CD14-positive monocyte (primary cell): ENCODE measurements at regions not wholly inside any gene's neighbourhood (a gene's known extent, or its start where the extent isn't known, plus 50 kb on each side); places are given as distances from the start of the nearest gene placed in this dataset.

Source experiments
- DNase-seq, 3 donors: peaks; one replicate each; pipeline ENCODE4 v3.0.0-alpha.2; 2011 to 2022
- H2AFZ ChIP-seq: 2 replicates; pipeline ENCODE4 v1.6.0; 2012; ENCODE audit warnings: mild to moderate bottlenecking, low read depth, low read length, inconsistent platforms; ENCODE audit not compliant: insufficient read depth, poor library complexity, severe bottlenecking
- H3K27ac ChIP-seq, 2 donors: 1 replicate in 1 of 2; 2 replicates in 1 of 2; pipeline ENCODE4 v1.5.1; 2012 to 2013; ENCODE audit warnings: low read length in 2 of 2, control low read depth in 1 of 2, inconsistent platforms in 1 of 2, low read depth in 1 of 2, mild to moderate bottlenecking in 1 of 2
- H3K27me3 ChIP-seq, 2 donors: one replicate each; pipeline versions ENCODE4 v1.6.0 to v1.6.1; 2011 to 2013; ENCODE audit warnings: low read length in 2 of 2; ENCODE audit not compliant: control insufficient read depth in 2 of 2, insufficient read depth in 2 of 2
- H3K36me3 ChIP-seq, 2 donors: replicated peaks in 1 of 2; 1 replicate in 1 of 2; 2 replicates in 1 of 2; pipeline versions ENCODE4 v1.5.1 to v1.6.1; 2012 to 2013; ENCODE audit warnings: low read length in 2 of 2, control low read depth in 1 of 2, inconsistent platforms in 1 of 2, mild to moderate bottlenecking in 1 of 2; ENCODE audit not compliant: insufficient read depth in 2 of 2, control insufficient read depth in 1 of 2
- H3K4me1 ChIP-seq, 2 donors: 1 replicate in 1 of 2; 2 replicates in 1 of 2; pipeline versions ENCODE4 v1.5.1 to v1.6.1; 2012 to 2013; ENCODE audit warnings: low read length in 2 of 2, control low read depth in 1 of 2, inconsistent platforms in 1 of 2, mild to moderate bottlenecking in 1 of 2, moderate library complexity in 1 of 2; ENCODE audit not compliant: insufficient read depth in 2 of 2, control insufficient read depth in 1 of 2
- H3K4me2 ChIP-seq: replicated peaks from 2 replicates; pipeline ENCODE3; 2012; ENCODE audit warnings: low read length, moderate library complexity, mild to moderate bottlenecking; ENCODE audit not compliant: poor library complexity, severe bottlenecking; ENCODE audit errors: extremely low read depth
- H3K4me3 ChIP-seq, 3 experiments: fragments of 200-600 bp in 1 of 3; sonication (generic) in 1 of 3; replicated peaks in 1 of 3; 1 replicate in 2 of 3; 2 replicates in 1 of 3; pipeline ENCODE4 v1.5.1; 2011 to 2013; ENCODE audit warnings: low read length in 3 of 3, mild to moderate bottlenecking in 3 of 3, control low read depth in 2 of 3, low read depth in 2 of 3, inconsistent platforms in 1 of 3, moderate library complexity in 1 of 3
- H3K79me2 ChIP-seq: 2 replicates; pipeline ENCODE4 v1.6.0; 2012; ENCODE audit warnings: mild to moderate bottlenecking, control low read depth, inconsistent platforms, low read length, moderate library complexity; ENCODE audit not compliant: insufficient read depth
- H3K9ac ChIP-seq: 2 replicates; pipeline ENCODE4 v1.6.0; 2017; ENCODE audit warnings: low read length, mild to moderate bottlenecking; ENCODE audit not compliant: insufficient read depth, poor library complexity, severe bottlenecking
- H3K9me3 ChIP-seq, 2 donors: replicated peaks in 1 of 2; 1 replicate in 1 of 2; 2 replicates in 1 of 2; pipeline versions ENCODE4 v1.5.1 to v1.6.1; 2012 to 2013; ENCODE audit warnings: low read length in 2 of 2, control low read depth in 1 of 2; ENCODE audit not compliant: control insufficient read depth in 1 of 2, insufficient read depth in 1 of 2
- H4K20me1 ChIP-seq: 2 replicates; pipeline ENCODE4 v1.6.0; 2012; ENCODE audit warnings: mild to moderate bottlenecking, low read length, control low read depth, moderate library complexity; ENCODE audit not compliant: insufficient read depth
- H3K27ac Mint-ChIP-seq, 7 donors: one replicate each; pipeline ENCODE4 v1.8.0; 2020; ENCODE audit warnings: mild to moderate bottlenecking in 7 of 7, mixed read lengths in 7 of 7, moderate library complexity in 6 of 7, inconsistent platforms in 2 of 7
- H3K27me3 Mint-ChIP-seq, 3 donors: one replicate each; pipeline ENCODE4 v1.8.0; 2021 to 2022; ENCODE audit warnings: low read depth in 3 of 3, mild to moderate bottlenecking in 3 of 3, mixed read lengths in 3 of 3, moderate library complexity in 3 of 3, inconsistent platforms in 1 of 3
- H3K36me3 Mint-ChIP-seq, 2 donors: one replicate each; pipeline ENCODE4 v1.8.0; 2020; ENCODE audit warnings: mixed read lengths in 2 of 2, inconsistent platforms in 1 of 2, mild to moderate bottlenecking in 1 of 2
- H3K4me1 Mint-ChIP-seq: one replicate; pipeline ENCODE4 v1.8.0; 2020; ENCODE audit warnings: mild to moderate bottlenecking, mixed read lengths
- H3K4me3 Mint-ChIP-seq, 2 donors: one replicate each; pipeline ENCODE4 v1.8.0; 2020; ENCODE audit warnings: mild to moderate bottlenecking in 2 of 2, mixed read lengths in 2 of 2, moderate library complexity in 1 of 2
- H3K9me3 Mint-ChIP-seq, 7 donors: one replicate each; pipeline ENCODE4 v1.8.0; 2020 to 2022; ENCODE audit warnings: mixed read lengths in 7 of 7, mild to moderate bottlenecking in 6 of 7, moderate library complexity in 6 of 7, inconsistent platforms in 2 of 7
- CTCF ChIP-seq: fragments of 200-600 bp; IDR thresholded peaks from one replicate; pipeline ENCODE4 v1.8.0; 2022; ENCODE audit warnings: antibody characterized with exemption, mild to moderate bottlenecking
- WGBS: methylation state at CpG from one replicate; pipeline ENCODE4 v1.1.5; 2013; ENCODE audit warnings: missing lambda C conversion rate; ENCODE audit not compliant: insufficient coverage; 5-methylcytosine and 5-hydroxymethylcytosine counted together
- intact Hi-C, 2 donors: fragments of 100-400 bp; cut with micrococcal nuclease; formaldehyde crosslinking; loops; one replicate each; pipeline versions ENCODE4 v1.15.0 to v1.15.1; 2023

DNA sequence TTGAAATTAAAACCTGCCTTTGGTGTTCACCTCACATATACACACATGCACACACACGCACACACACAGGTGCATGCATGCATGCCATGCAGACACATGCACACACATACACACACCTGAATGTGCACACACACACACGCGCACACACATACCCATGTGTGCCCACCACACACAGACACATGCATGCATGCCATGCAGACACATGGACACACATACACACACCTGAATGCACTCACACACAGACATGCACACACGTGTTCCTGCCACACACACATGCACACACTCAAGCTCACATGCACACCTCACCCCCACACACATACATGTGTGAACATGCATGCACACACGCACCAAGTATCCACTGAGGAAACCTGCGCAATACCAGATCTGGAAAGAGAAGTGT lies 136.4 kb downstream of the KLF6 start:
- Histone ChIP-seq H3K4me2 (no peak overlapping the region), H3K27ac (no peak overlapping the region), H3K4me1 (no peaks in the 10 kb centered on the region), H3K36me3 (no peaks in the 10 kb centered on the region), H3K9ac (no peak overlapping the region), H4K20me1 (no peaks in the 10 kb centered on the region), H3K9me3 (no peaks in the 10 kb centered on the region), H3K4me3 (no peak overlapping the region), H3K79me2 (no peaks in the 10 kb centered on the region), H3K27me3 (no peaks in the 10 kb centered on the region), H2AFZ (no peak overlapping the region)
- peaks cover 9% of the 10 kb centered on the region for H3K4me1 Mint-ChIP-seq
- peaks cover 0 to 4% (median 0%) of the 10 kb centered on the region in 7 donors for H3K9me3 Mint-ChIP-seq
- DNase-seq = no peak
- peaks cover 2 to 8% (median 3%) of the 10 kb centered on the region in 3 donors for H3K27me3 Mint-ChIP-seq
- 94% methylated on average over 6 of the region's 6 CpGs for WGBS
- no peak overlapping the region for H3K27ac Mint-ChIP-seq
- TF ChIP-seq CTCF = no peak
- H3K36me3 Mint-ChIP-seq = no peaks in the 10 kb centered on the region
- intact Hi-C loops = no loop called here
- H3K4me3 Mint-ChIP-seq = no peak overlapping the region

GRCh38 chr10:3648170-3648569 lies 136.8 kb downstream of the KLF6 start:
- no peaks in the 10 kb centered on the region for H4K20me1 ChIP-seq
- Mint-ChIP-seq H3K4me1 (peaks cover 6% of the 10 kb centered on the region), H3K27ac (no peak overlapping the region), H3K27me3 (peaks cover 2 to 6% (median 3%) of the 10 kb centered on the region in 3 donors), H3K4me3 (no peak overlapping the region), H3K9me3 (peaks cover 0 to 4% (median 0%) of the 10 kb centered on the region in 7 donors), H3K36me3 (no peaks in the 10 kb centered on the region)
- H3K27ac ChIP-seq = no peak overlapping the region
- H3K4me3 ChIP-seq = no peak overlapping the region
- H3K27me3 ChIP-seq = no peaks in the 10 kb centered on the region
- WGBS = 92% methylated on average over 4 of the region's 6 CpGs
- H2AFZ ChIP-seq = no peak overlapping the region
- no peaks in the 10 kb centered on the region for H3K9me3 ChIP-seq
- TF ChIP-seq CTCF = no peak
- H3K4me1 ChIP-seq = no peaks in the 10 kb centered on the region
- DNase-seq = no peak
- H3K36me3 ChIP-seq = no peaks in the 10 kb centered on the region
- no peaks in the 10 kb centered on the region for H3K79me2 ChIP-seq
- intact Hi-C loops = no loop called here
- no peak overlapping the region for H3K4me2 ChIP-seq
- no peak overlapping the region for H3K9ac ChIP-seq
